ENCODE measurements at regions not wholly inside any gene's neighbourhood (a gene's known extent, or its start where the extent isn't known, plus 50 kb on each side); places are given as distances from the start of the nearest gene placed in this dataset.

GRCh38 chr5:118007262-118007661, 981.1 kb downstream of the DTWD2 start:
- TF ChIP-seq CTCF (conservative IDR thresholded peaks at IDR 0.05 in 1 of 2, IDR thresholded peaks at IDR 0.05 in 1 of 2; ENCODE audit: extremely low read depth in 1 of 2, insufficient read depth in 1 of 2, low read depth in 1 of 2, low read length in 2 of 2) (no peak), EZH2 (IDR thresholded peaks at IDR 0.05; ENCODE audit: borderline replicate concordance, low read length) (no peak)

All from mammary epithelial cell (primary cell).